ENCODE measurements at regions not wholly inside any gene's neighbourhood (a gene's known extent, or its start where the extent isn't known, plus 50 kb on each side); places are given as distances from the start of the nearest gene placed in this dataset.
A peak's percentile ranks its signal among the peaks of the same experiment; 100 is the strongest.

- DNase-seq = no peak
Measured at GRCh38 chr2:6355886-6356761, 509.6 kb downstream of the CMPK2 start.

- DNase-seq = no peak
Measured at GRCh38 chr2:6358546-6358945, 507.2 kb downstream of the CMPK2 start.

GRCh38 chr2:6358985-6359384 lies 506.7 kb downstream of the CMPK2 start:
- DNase-seq = no peak

- no peak for DNase-seq
Measured at GRCh38 chr2:6359964-6360363, 505.7 kb downstream of the CMPK2 start.

- DNase-seq = no peak
Measured at GRCh38 chr2:6362671-6363450, 502.8 kb downstream of the CMPK2 start.

GRCh38 chr2:6368281-6368680 lies 497.4 kb downstream of the CMPK2 start:
- DNase-seq = peak; percentile 81

- no peak for DNase-seq
Measured at GRCh38 chr2:6369266-6369665, 496.4 kb downstream of the CMPK2 start.

- no peak for DNase-seq
Measured at GRCh38 chr2:6370753-6371551, 494.8 kb downstream of the CMPK2 start.

GRCh38 chr2:6372317-6372901 lies 493.3 kb downstream of the CMPK2 start:
- no peak for DNase-seq

GRCh38 chr2:6381326-6381725 lies 484.4 kb downstream of the CMPK2 start:
- DNase-seq = no peak

GRCh38 chr2:6384341-6384740 lies 481.4 kb downstream of the CMPK2 start:
- no peak for DNase-seq

- DNase-seq = no peak
Measured at GRCh38 chr2:6392354-6392753, 473.4 kb downstream of the CMPK2 start.

- DNase-seq = no peak
Measured at GRCh38 chr2:6392966-6393365, 472.7 kb downstream of the CMPK2 start.

GRCh38 chr2:6393819-6394218 lies 471.9 kb downstream of the CMPK2 start:
- no peak for DNase-seq

- DNase-seq = no peak
Measured at GRCh38 chr2:6394276-6394675, 471.4 kb downstream of the CMPK2 start.

- DNase-seq = no peak
Measured at GRCh38 chr2:6398421-6398820, 467.3 kb downstream of the CMPK2 start.

- DNase-seq = peak; percentile 5
Measured at GRCh38 chr2:6401301-6401700, 464.4 kb downstream of the CMPK2 start.

GRCh38 chr2:6408057-6408456 lies 457.6 kb downstream of the CMPK2 start:
- DNase-seq = no peak

- DNase-seq = no peak
Measured at GRCh38 chr2:6410313-6410712, 455.4 kb downstream of the CMPK2 start.

- no peak for DNase-seq
Measured at GRCh38 chr2:6412533-6413091, 453.1 kb downstream of the CMPK2 start.

GRCh38 chr2:6417050-6417449 lies 448.7 kb downstream of the CMPK2 start:
- no peak for DNase-seq

GRCh38 chr2:6418291-6418690 lies 447.4 kb downstream of the CMPK2 start:
- DNase-seq = peak; percentile 52
